Body of pancreas (tissue), 4 donors: ENCODE measurements at regions not wholly inside any gene's neighbourhood (a gene's known extent, or its start where the extent isn't known, plus 50 kb on each side); places are given as distances from the start of the nearest gene placed in this dataset.

Experiments used
- POLR2A ChIP-seq, 3 donors: fragments of 450-650 bp; IDR thresholded peaks; one replicate each; pipeline ENCODE4 v1.6.1; 2016; ENCODE audit warnings: antibody characterized with exemption in 3 of 3, mild to moderate bottlenecking in 2 of 3
- TF ChIP-seq, protein P1 (sequence below), 7 experiments: fragments of 450-650 bp in 4 of 7; fragments of 200-600 bp in 3 of 7; sonication (generic) in 3 of 7; IDR thresholded peaks; one replicate each; pipeline ENCODE4 v1.5.1; 2016 to 2019; ENCODE audit warnings: antibody characterized with exemption in 7 of 7

- TF ChIP-seq, protein P1, sequence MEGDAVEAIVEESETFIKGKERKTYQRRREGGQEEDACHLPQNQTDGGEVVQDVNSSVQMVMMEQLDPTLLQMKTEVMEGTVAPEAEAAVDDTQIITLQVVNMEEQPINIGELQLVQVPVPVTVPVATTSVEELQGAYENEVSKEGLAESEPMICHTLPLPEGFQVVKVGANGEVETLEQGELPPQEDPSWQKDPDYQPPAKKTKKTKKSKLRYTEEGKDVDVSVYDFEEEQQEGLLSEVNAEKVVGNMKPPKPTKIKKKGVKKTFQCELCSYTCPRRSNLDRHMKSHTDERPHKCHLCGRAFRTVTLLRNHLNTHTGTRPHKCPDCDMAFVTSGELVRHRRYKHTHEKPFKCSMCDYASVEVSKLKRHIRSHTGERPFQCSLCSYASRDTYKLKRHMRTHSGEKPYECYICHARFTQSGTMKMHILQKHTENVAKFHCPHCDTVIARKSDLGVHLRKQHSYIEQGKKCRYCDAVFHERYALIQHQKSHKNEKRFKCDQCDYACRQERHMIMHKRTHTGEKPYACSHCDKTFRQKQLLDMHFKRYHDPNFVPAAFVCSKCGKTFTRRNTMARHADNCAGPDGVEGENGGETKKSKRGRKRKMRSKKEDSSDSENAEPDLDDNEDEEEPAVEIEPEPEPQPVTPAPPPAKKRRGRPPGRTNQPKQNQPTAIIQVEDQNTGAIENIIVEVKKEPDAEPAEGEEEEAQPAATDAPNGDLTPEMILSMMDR (IDR thresholded peaks at IDR 0.05), result no peak
- no peak for TF ChIP-seq POLR2A (IDR thresholded peaks at IDR 0.05)
These were observed 90.1 kb upstream of the HS3ST1 start for GRCh38 chr4:11518754-11519153.
